Glutamatergic neuron (in vitro differentiated cells): ENCODE measurements at regions not wholly inside any gene's neighbourhood (a gene's known extent, or its start where the extent isn't known, plus 50 kb on each side); places are given as distances from the start of the nearest gene placed in this dataset.
"Not testable (repeated sequence)": the region's sequence is repeated elsewhere in the genome, so short reads cannot be mapped to it uniquely, and the experiment has no call there.

ENCODE experiments used
- DNase-seq: peaks from one replicate; pipeline ENCODE4 v3.0.0; 2022
- H3K27ac Mint-ChIP-seq: one replicate; pipeline ENCODE4 v1.8.0; 2020; ENCODE audit warnings: mild to moderate bottlenecking, mixed read lengths, inconsistent platforms; ENCODE audit not compliant: unreplicated experiment
- H3K27me3 Mint-ChIP-seq: one replicate; pipeline ENCODE4 v1.8.0; 2020; ENCODE audit warnings: mild to moderate bottlenecking, moderate library complexity, mixed read lengths, inconsistent platforms; ENCODE audit not compliant: unreplicated experiment
- H3K36me3 Mint-ChIP-seq: one replicate; pipeline ENCODE4 v1.8.0; 2020; ENCODE audit warnings: mild to moderate bottlenecking, mixed read lengths, inconsistent platforms; ENCODE audit not compliant: unreplicated experiment
- H3K4me1 Mint-ChIP-seq: one replicate; pipeline ENCODE4 v1.8.0; 2020; ENCODE audit warnings: mild to moderate bottlenecking, low read depth, mixed read lengths, inconsistent platforms; ENCODE audit not compliant: unreplicated experiment
- H3K4me3 Mint-ChIP-seq: one replicate; pipeline ENCODE4 v1.8.0; 2020; ENCODE audit warnings: mild to moderate bottlenecking, mixed read lengths, inconsistent platforms; ENCODE audit not compliant: unreplicated experiment
- H3K9me3 Mint-ChIP-seq: one replicate; pipeline ENCODE4 v1.8.0; 2020; ENCODE audit warnings: mild to moderate bottlenecking, moderate library complexity, mixed read lengths, inconsistent platforms; ENCODE audit not compliant: unreplicated experiment
- TF ChIP-seq, protein P1 (sequence below): fragments of 200-600 bp; sonication (generic); IDR thresholded peaks from one replicate; pipeline ENCODE4 v1.5.0; 2021; ENCODE audit not compliant: partially characterized antibody, unreplicated experiment

- Mint-ChIP-seq H3K4me3 (no peak overlapping the region), H3K27me3 (peaks cover 2% of the 10 kb centered on the region), H3K9me3 (no peaks in the 10 kb centered on the region), H3K4me1 (no peaks in the 10 kb centered on the region), H3K27ac (no peak overlapping the region), H3K36me3 (no peaks in the 10 kb centered on the region)
- DNase-seq: no peak
- TF ChIP-seq, protein P1, sequence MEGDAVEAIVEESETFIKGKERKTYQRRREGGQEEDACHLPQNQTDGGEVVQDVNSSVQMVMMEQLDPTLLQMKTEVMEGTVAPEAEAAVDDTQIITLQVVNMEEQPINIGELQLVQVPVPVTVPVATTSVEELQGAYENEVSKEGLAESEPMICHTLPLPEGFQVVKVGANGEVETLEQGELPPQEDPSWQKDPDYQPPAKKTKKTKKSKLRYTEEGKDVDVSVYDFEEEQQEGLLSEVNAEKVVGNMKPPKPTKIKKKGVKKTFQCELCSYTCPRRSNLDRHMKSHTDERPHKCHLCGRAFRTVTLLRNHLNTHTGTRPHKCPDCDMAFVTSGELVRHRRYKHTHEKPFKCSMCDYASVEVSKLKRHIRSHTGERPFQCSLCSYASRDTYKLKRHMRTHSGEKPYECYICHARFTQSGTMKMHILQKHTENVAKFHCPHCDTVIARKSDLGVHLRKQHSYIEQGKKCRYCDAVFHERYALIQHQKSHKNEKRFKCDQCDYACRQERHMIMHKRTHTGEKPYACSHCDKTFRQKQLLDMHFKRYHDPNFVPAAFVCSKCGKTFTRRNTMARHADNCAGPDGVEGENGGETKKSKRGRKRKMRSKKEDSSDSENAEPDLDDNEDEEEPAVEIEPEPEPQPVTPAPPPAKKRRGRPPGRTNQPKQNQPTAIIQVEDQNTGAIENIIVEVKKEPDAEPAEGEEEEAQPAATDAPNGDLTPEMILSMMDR: no peak
These were observed 137.3 kb upstream of the PITX1 start for GRCh38 chr5:135171336-135171735.

GRCh38 chr5:135170500-135170899 lies 136.5 kb upstream of the PITX1 start:
- peaks cover 2% of the 10 kb centered on the region for H3K27me3 Mint-ChIP-seq
- no peaks in the 10 kb centered on the region for H3K9me3 Mint-ChIP-seq
- no peaks in the 10 kb centered on the region for H3K36me3 Mint-ChIP-seq
- no peak for DNase-seq
- no peak overlapping the region for H3K4me3 Mint-ChIP-seq
- no peak overlapping the region for H3K27ac Mint-ChIP-seq
- TF ChIP-seq, protein P1: no peak
- no peaks in the 10 kb centered on the region for H3K4me1 Mint-ChIP-seq

DNA sequence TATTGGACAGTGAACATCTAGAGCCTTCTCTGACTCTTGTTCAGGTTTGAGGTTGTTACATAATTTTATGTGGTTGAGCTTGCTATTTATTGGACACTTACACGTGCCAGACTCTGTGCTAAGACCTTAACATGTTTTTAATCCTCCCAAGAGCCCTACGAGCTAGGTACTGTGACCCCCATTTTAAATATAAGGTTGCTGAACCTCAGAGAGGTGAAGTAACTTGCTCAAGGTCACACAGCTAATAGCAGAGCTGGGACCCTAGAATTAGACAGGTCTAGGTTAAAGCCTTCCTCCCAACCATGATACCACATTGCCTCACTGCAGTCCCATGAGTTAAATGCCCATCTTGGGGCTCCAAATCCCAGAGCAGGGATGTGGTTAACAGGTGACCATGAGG lies 135.7 kb upstream of the PITX1 start:
- H3K36me3 Mint-ChIP-seq: no peaks in the 10 kb centered on the region
- no peak overlapping the region for H3K4me3 Mint-ChIP-seq
- no peak for DNase-seq
- no peaks in the 10 kb centered on the region for H3K9me3 Mint-ChIP-seq
- H3K4me1 Mint-ChIP-seq: no peaks in the 10 kb centered on the region
- H3K27ac Mint-ChIP-seq: no peak overlapping the region
- TF ChIP-seq, protein P1: no peak
- peaks cover 2% of the 10 kb centered on the region for H3K27me3 Mint-ChIP-seq

- no peak overlapping the region for H3K27ac Mint-ChIP-seq
- no peaks in the 10 kb centered on the region for H3K4me1 Mint-ChIP-seq
- no peaks in the 10 kb centered on the region for H3K9me3 Mint-ChIP-seq
- H3K36me3 Mint-ChIP-seq: no peaks in the 10 kb centered on the region
- DNase-seq: no peak
- no peak overlapping the region for H3K4me3 Mint-ChIP-seq
- TF ChIP-seq, protein P1: no peak
- H3K27me3 Mint-ChIP-seq: no peaks in the 10 kb centered on the region
These were observed 133.6 kb upstream of the PITX1 start for GRCh38 chr5:135167634-135168033.

DNA sequence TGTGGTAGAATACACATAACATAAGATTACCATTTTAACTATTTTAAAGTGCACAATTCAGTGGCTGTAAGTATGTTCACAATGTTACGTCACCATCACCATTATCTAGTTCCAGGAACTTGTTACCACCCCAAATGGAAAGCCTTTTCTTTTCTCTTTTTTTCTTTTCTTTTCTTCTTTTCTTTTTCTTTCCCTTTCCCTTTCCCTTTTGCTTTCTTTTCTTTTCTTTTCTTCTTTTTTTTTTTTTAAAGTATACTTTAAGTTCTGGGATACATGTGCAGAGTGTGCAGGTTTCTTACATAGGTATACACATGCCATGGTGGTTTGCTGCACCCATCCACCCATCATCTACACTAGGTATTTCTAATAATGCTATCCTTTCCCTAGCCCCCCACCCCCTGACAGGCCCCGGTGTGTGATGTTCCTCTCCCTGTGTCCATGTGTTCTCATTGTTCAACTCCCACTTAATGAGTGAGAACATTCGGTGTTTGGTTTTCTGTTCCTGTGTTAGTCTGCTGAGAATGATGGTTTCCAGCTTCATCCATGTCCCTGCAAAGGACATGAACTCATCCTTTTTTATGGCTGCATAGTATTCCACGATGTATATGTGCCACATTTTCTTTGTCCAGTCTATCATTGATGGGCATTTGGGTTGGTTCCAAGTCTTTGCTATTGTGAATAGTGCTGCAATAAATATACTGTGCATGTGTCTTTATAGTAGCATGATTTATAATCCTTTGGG lies 131.0 kb upstream of the PITX1 start:
- H3K4me3 Mint-ChIP-seq, H3K9me3 Mint-ChIP-seq, H3K27ac Mint-ChIP-seq, H3K36me3 Mint-ChIP-seq, H3K27me3 Mint-ChIP-seq, H3K4me1 Mint-ChIP-seq, DNase-seq: not testable (repeated sequence)
